ENCODE measurements at regions not wholly inside any gene's neighbourhood (a gene's known extent, or its start where the extent isn't known, plus 50 kb on each side); places are given as distances from the start of the nearest gene placed in this dataset.

DNA sequence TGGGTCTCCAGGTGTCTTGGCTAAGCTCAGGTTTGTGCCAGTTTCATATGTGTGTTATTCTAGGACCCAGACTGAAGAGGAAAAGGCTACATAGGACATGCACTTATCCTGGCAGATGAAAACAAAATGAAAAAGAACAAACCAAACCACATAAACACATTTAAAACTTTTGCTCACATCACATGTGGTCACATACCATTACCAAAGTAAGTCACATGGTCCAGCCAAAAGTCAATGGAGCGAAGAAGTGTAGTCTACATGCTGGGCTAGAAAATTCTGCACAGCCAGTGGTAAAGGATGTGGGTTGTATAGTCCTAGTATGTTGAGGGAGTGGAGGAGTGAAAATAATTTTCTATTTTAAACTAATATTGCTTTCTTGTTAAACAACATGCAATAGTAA, 437.5 kb downstream of the BTBD3 start:
- TF ChIP-seq GATA2 (IDR thresholded peaks at IDR 0.05; ENCODE audit: insufficient read depth, insufficient read length, low read depth, low read length) (no peak), MYC (IDR thresholded peaks at IDR 0.05; ENCODE audit: low read depth, low read length) (no peak), POLR2A (IDR thresholded peaks at IDR 0.05; ENCODE audit: low read depth, low read length) (no peak), POLR2AphosphoS5 (IDR thresholded peaks at IDR 0.05; ENCODE audit: insufficient read depth, low read depth, low read length) (no peak), FOS (IDR thresholded peaks at IDR 0.05; ENCODE audit: borderline replicate concordance, insufficient read depth, low read length) (no peak), EZH2 (IDR thresholded peaks at IDR 0.05; ENCODE audit: borderline replicate concordance, low read depth, low read length, severe bottlenecking) (no peak)
- TF ChIP-seq, protein P1, sequence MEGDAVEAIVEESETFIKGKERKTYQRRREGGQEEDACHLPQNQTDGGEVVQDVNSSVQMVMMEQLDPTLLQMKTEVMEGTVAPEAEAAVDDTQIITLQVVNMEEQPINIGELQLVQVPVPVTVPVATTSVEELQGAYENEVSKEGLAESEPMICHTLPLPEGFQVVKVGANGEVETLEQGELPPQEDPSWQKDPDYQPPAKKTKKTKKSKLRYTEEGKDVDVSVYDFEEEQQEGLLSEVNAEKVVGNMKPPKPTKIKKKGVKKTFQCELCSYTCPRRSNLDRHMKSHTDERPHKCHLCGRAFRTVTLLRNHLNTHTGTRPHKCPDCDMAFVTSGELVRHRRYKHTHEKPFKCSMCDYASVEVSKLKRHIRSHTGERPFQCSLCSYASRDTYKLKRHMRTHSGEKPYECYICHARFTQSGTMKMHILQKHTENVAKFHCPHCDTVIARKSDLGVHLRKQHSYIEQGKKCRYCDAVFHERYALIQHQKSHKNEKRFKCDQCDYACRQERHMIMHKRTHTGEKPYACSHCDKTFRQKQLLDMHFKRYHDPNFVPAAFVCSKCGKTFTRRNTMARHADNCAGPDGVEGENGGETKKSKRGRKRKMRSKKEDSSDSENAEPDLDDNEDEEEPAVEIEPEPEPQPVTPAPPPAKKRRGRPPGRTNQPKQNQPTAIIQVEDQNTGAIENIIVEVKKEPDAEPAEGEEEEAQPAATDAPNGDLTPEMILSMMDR (IDR thresholded peaks at IDR 0.05; ENCODE audit: extremely low read depth in 1 of 2, insufficient read depth in 1 of 2, low read depth in 1 of 2, low read length in 2 of 2) = no peak
